ENCODE measurements at regions not wholly inside any gene's neighbourhood (a gene's known extent, or its start where the extent isn't known, plus 50 kb on each side); places are given as distances from the start of the nearest gene placed in this dataset.

DNA sequence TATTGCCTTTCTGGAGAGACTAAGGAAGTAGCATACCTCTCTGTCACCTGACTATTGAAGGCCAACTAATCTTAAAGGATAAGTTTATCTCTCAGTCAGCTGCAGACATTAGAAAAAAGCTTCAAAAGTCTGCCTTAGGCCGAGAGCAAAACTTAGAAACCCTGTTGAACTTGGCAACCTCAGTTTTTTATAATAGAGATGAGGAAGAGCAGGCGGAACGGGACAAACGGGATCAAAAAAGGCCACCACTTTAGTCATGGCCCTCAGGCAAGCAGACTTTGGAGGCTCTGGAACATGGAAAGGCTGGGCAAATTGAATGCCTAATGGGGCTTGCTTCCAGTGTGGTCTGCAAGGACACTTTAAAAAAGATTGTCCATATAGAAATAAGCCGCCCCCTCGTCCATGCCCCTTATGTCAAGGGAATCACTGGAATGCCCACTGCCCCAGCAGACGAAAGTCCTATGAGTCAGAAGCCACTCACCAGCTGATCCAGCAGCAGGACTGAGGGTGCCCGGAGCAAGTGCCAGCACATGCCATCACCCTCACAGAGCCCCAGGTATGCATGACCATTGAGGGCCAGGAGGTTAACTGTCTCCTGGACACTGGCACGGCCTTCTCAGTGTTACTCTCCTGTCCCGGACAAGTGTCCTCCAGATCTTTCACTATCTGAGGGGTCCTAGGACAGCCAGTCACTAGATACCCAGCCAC lies 61.5 kb upstream of the FAM98A start:
- Histone ChIP-seq H3K27ac (ENCODE audit: low read depth, low read length, poor library complexity, severe bottlenecking) (no peak overlapping the region), H3K4me3 (ENCODE audit: low read depth, low read length, poor library complexity, severe bottlenecking) (no peak overlapping the region), H3K27me3 (replicated peaks; ENCODE audit: insufficient read depth, low read depth, low read length, poor library complexity) (peaks cover 2% of the 10 kb centered on the region), H3K36me3 (ENCODE audit: insufficient read depth, low read length, poor library complexity, severe bottlenecking) (no peaks in the 10 kb centered on the region), H3K9me3 (ENCODE audit: low read depth, low read length, poor library complexity, severe bottlenecking) (peaks cover 10% of the 10 kb centered on the region), H3K4me1 (ENCODE audit: insufficient read depth, low read length, poor library complexity, severe bottlenecking) (no peaks in the 10 kb centered on the region)
- intact Hi-C loops (cut with micrococcal nuclease; ENCODE audit: unreplicated experiment): no loop called here
- TF ChIP-seq EZH2 (IDR thresholded peaks at IDR 0.05; ENCODE audit: borderline replicate concordance, low read depth, low read length, poor library complexity, severe bottlenecking): no peak
- TF ChIP-seq, protein P1, sequence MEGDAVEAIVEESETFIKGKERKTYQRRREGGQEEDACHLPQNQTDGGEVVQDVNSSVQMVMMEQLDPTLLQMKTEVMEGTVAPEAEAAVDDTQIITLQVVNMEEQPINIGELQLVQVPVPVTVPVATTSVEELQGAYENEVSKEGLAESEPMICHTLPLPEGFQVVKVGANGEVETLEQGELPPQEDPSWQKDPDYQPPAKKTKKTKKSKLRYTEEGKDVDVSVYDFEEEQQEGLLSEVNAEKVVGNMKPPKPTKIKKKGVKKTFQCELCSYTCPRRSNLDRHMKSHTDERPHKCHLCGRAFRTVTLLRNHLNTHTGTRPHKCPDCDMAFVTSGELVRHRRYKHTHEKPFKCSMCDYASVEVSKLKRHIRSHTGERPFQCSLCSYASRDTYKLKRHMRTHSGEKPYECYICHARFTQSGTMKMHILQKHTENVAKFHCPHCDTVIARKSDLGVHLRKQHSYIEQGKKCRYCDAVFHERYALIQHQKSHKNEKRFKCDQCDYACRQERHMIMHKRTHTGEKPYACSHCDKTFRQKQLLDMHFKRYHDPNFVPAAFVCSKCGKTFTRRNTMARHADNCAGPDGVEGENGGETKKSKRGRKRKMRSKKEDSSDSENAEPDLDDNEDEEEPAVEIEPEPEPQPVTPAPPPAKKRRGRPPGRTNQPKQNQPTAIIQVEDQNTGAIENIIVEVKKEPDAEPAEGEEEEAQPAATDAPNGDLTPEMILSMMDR (conservative IDR thresholded peaks at IDR 0.05; ENCODE audit: low read depth, low read length): no peak
- DNase-seq (ENCODE audit: low spot score): no peak
- no TSS peak for BruUV-seq (replicated peaks)
- POLR2A ChIA-PET (ENCODE audit: low non-redundant PET): no interaction called here
- CTCF ChIA-PET: no interaction called here

DNA sequence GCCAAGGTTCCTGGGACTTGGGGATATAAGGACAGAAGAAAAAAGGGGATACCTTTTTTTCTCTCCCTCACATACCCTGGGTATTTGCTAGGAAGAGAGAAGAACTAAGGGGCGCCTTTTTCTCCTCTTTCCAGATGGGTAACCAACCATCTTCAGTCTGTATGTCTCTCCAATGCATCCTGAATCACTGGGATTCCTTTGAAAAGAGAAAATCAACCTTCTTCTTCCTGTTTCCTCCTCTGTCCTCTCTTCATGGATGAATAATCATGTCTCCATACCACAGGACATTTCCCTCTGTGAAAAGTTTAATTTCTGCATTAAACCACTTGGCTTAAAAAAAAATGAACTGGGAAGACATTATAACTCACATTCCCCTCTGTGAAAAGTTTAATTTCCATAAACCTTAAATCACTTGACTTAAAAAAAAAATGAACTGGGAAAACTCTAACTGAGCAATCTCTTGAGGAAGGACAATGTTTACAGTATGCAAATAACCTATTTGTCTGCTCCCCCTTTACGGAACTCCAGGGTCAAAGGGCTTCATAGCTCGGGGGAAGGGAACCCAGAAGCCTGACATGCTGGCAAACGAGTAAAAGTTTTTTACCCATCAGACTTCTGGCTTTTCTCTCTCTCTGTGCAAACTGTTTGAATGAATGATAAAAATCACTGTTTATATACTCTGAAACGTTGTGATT lies 56.7 kb upstream of the FAM98A start:
- H3K27me3 ChIP-seq (replicated peaks; ENCODE audit: insufficient read depth, low read depth, low read length, poor library complexity): peaks cover 24% of the 10 kb centered on the region
- no peak overlapping the region for H3K27ac ChIP-seq (ENCODE audit: low read depth, low read length, poor library complexity, severe bottlenecking)
- H3K36me3 ChIP-seq (ENCODE audit: insufficient read depth, low read length, poor library complexity, severe bottlenecking): no peaks in the 10 kb centered on the region
- BruUV-seq (replicated peaks): no TSS peak
- POLR2A ChIA-PET (ENCODE audit: low non-redundant PET): no interaction called here
- CTCF ChIA-PET: no interaction called here
- peaks cover 3% of the 10 kb centered on the region for H3K4me1 ChIP-seq (ENCODE audit: insufficient read depth, low read length, poor library complexity, severe bottlenecking)
- intact Hi-C loops (cut with micrococcal nuclease; ENCODE audit: unreplicated experiment): no loop called here
- H3K9me3 ChIP-seq (ENCODE audit: low read depth, low read length, poor library complexity, severe bottlenecking): no peaks in the 10 kb centered on the region
- no peak for DNase-seq (ENCODE audit: low spot score)
- no peak overlapping the region for H3K4me3 ChIP-seq (ENCODE audit: low read depth, low read length, poor library complexity, severe bottlenecking)
- no peak for TF ChIP-seq EZH2 (IDR thresholded peaks at IDR 0.05; ENCODE audit: borderline replicate concordance, low read depth, low read length, poor library complexity, severe bottlenecking)
- TF ChIP-seq, protein P1 (conservative IDR thresholded peaks at IDR 0.05; ENCODE audit: low read depth, low read length): no peak

DNA sequence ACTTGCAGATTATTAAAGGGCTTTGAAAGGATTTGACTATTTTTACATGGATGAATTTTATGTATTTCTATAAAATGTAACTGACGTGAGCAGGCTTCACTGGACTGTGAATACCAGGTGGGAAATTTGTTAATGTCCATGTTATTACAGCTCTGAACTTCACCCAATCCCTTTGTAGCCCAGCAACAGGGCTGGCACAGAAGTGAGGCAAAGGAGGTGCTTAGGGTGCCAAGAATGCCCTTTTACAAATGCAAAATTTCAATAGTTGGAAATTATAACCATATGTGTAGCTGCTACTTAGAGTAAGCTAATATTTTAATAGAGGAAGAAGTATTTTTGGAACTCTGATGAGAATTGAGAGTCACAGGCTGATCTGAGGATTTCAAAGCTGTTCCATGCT lies 53.7 kb upstream of the FAM98A start:
- H3K9me3 ChIP-seq (ENCODE audit: low read depth, low read length, poor library complexity, severe bottlenecking): no peaks in the 10 kb centered on the region
- POLR2A ChIA-PET (ENCODE audit: low non-redundant PET): no interaction called here
- H3K4me1 ChIP-seq (ENCODE audit: insufficient read depth, low read length, poor library complexity, severe bottlenecking): peaks cover 23% of the 10 kb centered on the region
- TF ChIP-seq, protein P1 (conservative IDR thresholded peaks at IDR 0.05; ENCODE audit: low read depth, low read length): no peak
- TF ChIP-seq EZH2 (IDR thresholded peaks at IDR 0.05; ENCODE audit: borderline replicate concordance, low read depth, low read length, poor library complexity, severe bottlenecking): no peak
- H3K36me3 ChIP-seq (ENCODE audit: insufficient read depth, low read length, poor library complexity, severe bottlenecking): no peaks in the 10 kb centered on the region
- H3K27ac ChIP-seq (ENCODE audit: low read depth, low read length, poor library complexity, severe bottlenecking): no peak overlapping the region
- H3K27me3 ChIP-seq (replicated peaks; ENCODE audit: insufficient read depth, low read depth, low read length, poor library complexity): peaks cover 26% of the 10 kb centered on the region
- CTCF ChIA-PET: no interaction called here
- intact Hi-C loops (cut with micrococcal nuclease; ENCODE audit: unreplicated experiment): no loop called here
- no peak overlapping the region for H3K4me3 ChIP-seq (ENCODE audit: low read depth, low read length, poor library complexity, severe bottlenecking)
- BruUV-seq (replicated peaks): no TSS peak
- no peak for DNase-seq (ENCODE audit: low spot score)
